ENCODE measurements at regions not wholly inside any gene's neighbourhood (a gene's known extent, or its start where the extent isn't known, plus 50 kb on each side); places are given as distances from the start of the nearest gene placed in this dataset.

GRCh38 chr16:65353183-65353582 is 231.3 kb upstream of the CDH11 start:
- H3K4me3 ChIP-seq (ENCODE audit: low read depth, low read length) = no peak overlapping the region
- TF ChIP-seq CTCF (conservative IDR thresholded peaks at IDR 0.05; ENCODE audit: low read depth, low read length) = no peak
- no peak for DNase-seq (ENCODE audit: low read depth)

- no peak for TF ChIP-seq CTCF (conservative IDR thresholded peaks at IDR 0.05; ENCODE audit: low read depth, low read length)
- DNase-seq (ENCODE audit: low read depth) = no peak
Observed at GRCh38 chr16:65349626-65350025, 227.8 kb upstream of the CDH11 start.

GRCh38 chr16:65343556-65343955 is 221.7 kb upstream of the CDH11 start:
- TF ChIP-seq CTCF (conservative IDR thresholded peaks at IDR 0.05; ENCODE audit: low read depth, low read length) = no peak
- no peak overlapping the region for H3K4me3 ChIP-seq (ENCODE audit: low read depth, low read length)
- no peak for DNase-seq (ENCODE audit: low read depth)

More at GRCh38 chr16:65349626-65350025, 227.8 kb upstream of the CDH11 start:
- H3K4me3 ChIP-seq (ENCODE audit: low read depth, low read length) = no peak overlapping the region

GRCh38 chr16:65342231-65342866 is 220.5 kb upstream of the CDH11 start:
- no peak for TF ChIP-seq CTCF (conservative IDR thresholded peaks at IDR 0.05; ENCODE audit: low read depth, low read length)
- DNase-seq (ENCODE audit: low read depth) = no peak
- H3K4me3 ChIP-seq (ENCODE audit: low read depth, low read length) = no peak overlapping the region

GRCh38 chr16:65339062-65339461 is 217.2 kb upstream of the CDH11 start:
- TF ChIP-seq CTCF (conservative IDR thresholded peaks at IDR 0.05; ENCODE audit: low read depth, low read length) = no peak
- H3K4me3 ChIP-seq (ENCODE audit: low read depth, low read length) = no peak overlapping the region
- DNase-seq (ENCODE audit: low read depth) = no peak

GRCh38 chr16:65336160-65336559 is 214.3 kb upstream of the CDH11 start:
- TF ChIP-seq CTCF (conservative IDR thresholded peaks at IDR 0.05; ENCODE audit: low read depth, low read length) = no peak
- peak; percentile 78 for DNase-seq (ENCODE audit: low read depth)
- H3K4me3 ChIP-seq (ENCODE audit: low read depth, low read length) = no peak overlapping the region

GRCh38 chr16:65334081-65334480 is 212.2 kb upstream of the CDH11 start:
- no peak overlapping the region for H3K4me3 ChIP-seq (ENCODE audit: low read depth, low read length)
- DNase-seq (ENCODE audit: low read depth) = no peak
- TF ChIP-seq CTCF (conservative IDR thresholded peaks at IDR 0.05; ENCODE audit: low read depth, low read length) = no peak

Data from choroid plexus epithelial cell (primary cell).